ENCODE measurements at regions not wholly inside any gene's neighbourhood (a gene's known extent, or its start where the extent isn't known, plus 50 kb on each side); places are given as distances from the start of the nearest gene placed in this dataset.
"Not testable (repeated sequence)": the region's sequence is repeated elsewhere in the genome, so short reads cannot be mapped to it uniquely, and the experiment has no call there.

DNA sequence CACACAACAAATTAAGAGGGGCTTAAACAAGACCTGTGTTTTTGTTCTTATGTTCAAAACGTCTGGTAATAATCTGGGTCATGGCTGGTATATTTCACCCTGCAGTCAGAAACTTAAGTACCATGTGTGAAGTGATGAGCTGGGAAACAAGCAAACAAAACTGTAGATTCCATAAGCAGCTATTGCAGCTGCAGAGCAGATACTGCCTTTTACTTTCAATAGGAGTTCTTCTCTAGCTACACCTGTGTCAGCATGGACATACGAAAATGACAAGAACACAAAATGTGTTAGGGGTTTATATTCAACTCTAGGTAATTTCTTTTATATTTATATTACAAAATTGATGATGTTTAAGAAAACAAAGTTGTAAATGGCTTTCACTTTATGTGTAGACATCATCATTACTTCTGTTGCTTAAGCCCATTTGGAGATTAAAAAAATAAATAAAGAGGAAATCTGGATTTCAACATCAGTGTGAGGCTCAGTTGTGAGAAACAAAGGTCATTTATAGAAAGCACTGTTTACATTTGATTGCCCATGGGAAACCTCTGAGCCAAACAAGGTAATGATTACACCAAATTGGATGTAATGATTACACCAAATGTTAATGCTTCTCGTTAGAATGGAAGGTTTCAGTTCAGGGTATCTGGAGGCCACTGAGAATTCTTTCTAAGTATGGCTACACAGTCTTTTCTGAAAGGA is 451.0 kb upstream of the SLC10A2 start:
- in situ Hi-C loops (cut with HindIII; ENCODE audit: low sequenced_read_pairs) = no loop called here

DNA sequence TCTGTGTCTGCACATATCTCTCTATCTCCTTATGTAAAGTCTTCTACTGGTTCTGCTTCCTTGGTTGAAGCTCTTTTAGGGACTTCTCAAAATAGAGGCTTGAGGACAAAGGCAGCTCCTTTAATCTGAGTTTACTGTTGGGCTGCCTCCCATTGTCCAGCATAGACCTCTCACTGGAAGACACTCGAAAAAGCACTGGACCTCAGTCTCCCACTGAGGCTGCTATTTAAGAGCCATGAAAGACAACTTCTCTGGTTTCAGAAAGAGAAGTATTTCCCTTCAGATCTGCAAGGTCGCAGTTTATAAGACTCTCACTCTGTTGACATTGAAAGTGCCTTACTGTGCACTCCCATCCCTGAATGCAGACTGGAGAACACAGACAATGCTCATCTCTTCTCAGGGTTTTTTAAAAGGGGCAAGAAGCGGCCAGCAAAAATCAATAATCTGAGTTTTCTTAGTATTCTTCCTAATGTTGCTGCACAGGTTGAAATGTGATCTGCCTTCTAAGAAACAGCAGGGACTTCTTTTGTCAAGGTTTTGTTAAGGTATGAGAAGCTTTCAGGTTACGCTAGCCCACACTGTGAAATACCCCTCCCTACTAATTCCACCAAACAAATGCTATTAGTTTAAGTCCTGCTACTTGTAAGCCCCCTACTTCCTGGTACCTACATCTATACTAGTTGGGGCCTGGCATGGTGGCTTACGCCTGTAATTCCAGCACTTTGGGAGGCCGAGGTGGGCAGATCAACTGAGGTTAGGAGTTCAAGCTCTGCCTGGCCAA is 450.0 kb upstream of the SLC10A2 start:
- in situ Hi-C loops (cut with HindIII; ENCODE audit: low sequenced_read_pairs) = no loop called here

DNA sequence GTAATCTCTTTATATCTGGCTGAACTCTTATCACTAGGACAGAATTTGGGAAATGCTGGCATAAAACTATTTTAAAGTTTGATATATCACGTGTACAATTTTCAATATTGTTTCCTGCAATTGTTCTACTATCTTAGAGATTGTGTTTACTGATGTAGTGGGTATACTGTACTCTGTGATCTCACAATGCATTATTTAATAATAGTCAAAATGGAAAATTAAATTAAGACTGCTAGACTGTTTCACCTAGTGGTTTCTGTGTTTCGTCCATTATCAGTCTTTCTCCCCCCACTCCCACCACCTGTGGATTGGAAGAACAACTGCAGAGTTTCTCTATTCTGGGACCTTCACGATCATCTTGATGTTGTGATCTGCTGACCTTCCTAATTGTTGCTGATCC is 449.2 kb upstream of the SLC10A2 start:
- in situ Hi-C loops (cut with HindIII; ENCODE audit: low sequenced_read_pairs) = no loop called here

DNA sequence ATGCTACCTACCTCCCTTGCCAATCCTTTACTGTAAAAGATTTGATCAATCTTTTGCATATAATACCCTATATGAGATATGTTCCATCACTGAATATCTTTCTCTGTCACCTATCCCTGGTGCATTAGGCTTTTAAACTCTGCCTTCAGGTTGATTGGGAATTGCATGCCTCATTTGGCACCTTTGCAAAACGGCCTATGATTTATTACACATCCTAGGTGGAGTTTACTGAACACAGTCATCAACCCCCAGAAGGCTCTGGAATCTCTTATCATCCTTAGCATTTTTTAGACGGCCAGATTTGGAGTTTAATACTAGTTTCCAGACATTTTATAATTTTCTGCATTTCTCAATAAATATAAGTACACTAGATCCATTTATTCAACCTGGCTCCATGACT is 448.4 kb upstream of the SLC10A2 start:
- in situ Hi-C loops (cut with HindIII; ENCODE audit: low sequenced_read_pairs) = no loop called here

DNA sequence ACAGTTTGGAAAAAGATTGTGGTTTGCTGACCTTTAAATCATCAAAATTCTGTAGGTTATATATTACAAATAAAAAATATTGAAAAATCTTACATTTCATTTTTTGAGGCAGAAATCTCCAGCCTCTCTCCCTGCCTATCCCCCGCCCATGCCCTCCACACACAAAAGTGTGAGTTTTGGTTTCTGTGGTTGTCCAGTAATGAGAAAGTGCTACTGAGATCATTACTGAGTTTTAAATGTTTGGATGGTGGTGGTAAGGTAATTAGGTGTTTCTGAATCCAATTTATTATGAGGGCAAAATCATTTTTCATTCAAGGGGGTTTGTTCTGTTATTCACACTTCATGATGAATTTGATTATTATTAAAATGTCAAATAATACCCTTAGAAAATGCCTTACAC is 448.0 kb upstream of the SLC10A2 start:
- in situ Hi-C loops (cut with HindIII; ENCODE audit: low sequenced_read_pairs) = no loop called here

DNA sequence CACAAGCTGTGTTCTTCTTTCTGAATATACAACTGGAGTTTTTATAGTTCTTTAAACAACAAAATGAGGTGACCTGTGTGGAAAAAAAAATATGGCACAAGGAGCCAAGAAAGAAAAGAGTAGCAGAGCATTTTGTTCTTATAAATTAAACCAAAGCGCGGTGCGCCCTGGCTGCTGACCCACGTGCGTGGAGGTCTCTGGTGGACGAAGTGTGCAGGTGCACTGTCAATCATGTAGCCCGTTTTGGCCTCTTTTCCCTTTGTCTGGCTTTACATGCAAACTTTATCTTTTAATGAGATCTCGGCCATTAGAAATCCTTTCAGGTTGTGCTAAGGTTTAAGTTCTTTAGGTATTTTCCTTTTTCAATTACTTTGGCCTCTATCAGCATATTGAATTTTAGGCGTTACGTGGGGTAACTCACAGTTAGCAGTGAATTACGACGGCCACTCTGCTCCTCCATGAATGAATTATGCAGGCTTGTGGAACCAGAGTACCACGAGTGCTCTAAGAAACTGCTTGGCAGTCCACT is 443.9 kb upstream of the SLC10A2 start:
- in situ Hi-C loops (cut with HindIII; ENCODE audit: low sequenced_read_pairs) = no loop called here

DNA sequence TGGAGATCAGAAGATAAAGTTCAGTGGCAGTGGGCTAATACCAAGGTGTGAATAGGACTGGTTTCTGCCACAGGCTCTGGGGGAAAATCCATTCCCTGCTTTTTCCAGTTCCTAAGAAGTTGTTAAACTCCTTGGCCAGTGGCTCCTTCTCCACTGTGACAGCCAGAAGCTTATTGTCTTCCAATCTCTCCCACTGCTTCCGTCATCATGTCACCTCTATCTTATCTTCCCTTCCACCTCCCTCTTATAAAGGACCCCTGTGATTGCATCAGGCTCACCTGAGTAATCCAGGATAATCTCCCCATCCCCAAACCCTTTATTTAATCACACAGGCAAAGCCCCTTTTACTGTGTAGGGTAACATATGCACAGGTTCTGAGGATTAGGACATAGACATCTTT is 431.2 kb upstream of the SLC10A2 start:
- in situ Hi-C loops (cut with HindIII; ENCODE audit: low sequenced_read_pairs) = no loop called here

DNA sequence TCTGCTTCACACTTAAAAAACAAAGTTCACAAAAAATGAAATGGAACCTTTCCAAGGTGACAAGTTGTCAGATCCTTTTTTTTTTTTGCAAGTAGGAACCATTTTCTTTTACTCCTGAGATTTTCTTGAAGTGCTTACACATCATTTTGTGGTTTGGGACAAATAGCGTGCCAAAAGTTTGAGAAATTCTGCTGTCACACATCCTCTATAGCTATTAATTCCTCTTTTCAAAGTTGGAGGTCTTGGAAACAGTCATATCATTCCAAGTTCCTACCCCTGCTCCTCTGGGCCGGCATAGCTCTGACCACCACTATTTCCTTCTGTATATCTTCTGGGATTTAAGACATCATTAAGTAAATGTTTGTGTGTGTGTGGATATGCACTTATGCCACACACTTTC is 421.6 kb upstream of the SLC10A2 start:
- in situ Hi-C loops (cut with HindIII; ENCODE audit: low sequenced_read_pairs) = no loop called here

DNA sequence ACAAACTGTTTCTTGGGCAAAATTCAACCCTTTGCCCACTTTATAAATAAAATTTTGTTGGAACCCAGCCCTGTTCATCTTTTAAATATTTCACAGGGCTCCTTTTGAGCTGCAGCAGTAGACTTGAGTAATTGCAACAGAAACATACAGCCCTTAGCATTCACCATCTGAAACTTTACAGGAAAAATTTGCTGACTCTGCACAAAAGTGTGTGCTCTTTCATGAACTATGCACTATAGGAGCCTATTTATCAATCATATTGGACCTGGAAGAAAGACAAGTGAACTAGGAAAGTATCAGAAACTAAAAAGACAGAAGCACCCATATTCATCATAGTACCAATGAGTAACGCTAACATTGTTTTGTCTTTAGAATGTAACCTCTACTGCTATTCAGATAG is 406.9 kb upstream of the SLC10A2 start:
- in situ Hi-C loops (cut with HindIII; ENCODE audit: low sequenced_read_pairs) = loop anchor here (10.0 kb wide), 1 partner anchor 62 kb away; no protein-coding TSS in a partner anchor

DNA sequence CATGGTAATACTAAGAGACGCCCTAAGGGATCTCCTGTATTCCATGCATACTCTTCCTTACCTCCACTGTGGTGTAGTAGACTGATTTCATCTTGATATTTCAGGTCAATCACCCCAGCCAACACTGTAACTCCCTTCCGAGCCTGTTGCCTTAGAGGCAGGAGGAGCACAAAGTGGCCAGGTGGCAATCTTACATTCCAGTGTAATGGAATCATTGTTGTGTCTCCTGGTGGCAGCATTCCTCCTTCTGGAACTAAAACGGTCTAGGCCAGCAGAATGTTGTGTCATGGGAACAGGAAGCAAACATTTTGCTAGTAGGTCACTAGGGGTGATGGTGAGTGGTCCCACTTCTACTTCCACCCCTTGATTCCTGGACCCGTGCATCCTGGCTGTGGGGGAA is 405.7 kb upstream of the SLC10A2 start:
- in situ Hi-C loops (cut with HindIII; ENCODE audit: low sequenced_read_pairs) = loop anchor here (10.0 kb wide), 1 partner anchor 63 kb away; no protein-coding TSS in a partner anchor

DNA sequence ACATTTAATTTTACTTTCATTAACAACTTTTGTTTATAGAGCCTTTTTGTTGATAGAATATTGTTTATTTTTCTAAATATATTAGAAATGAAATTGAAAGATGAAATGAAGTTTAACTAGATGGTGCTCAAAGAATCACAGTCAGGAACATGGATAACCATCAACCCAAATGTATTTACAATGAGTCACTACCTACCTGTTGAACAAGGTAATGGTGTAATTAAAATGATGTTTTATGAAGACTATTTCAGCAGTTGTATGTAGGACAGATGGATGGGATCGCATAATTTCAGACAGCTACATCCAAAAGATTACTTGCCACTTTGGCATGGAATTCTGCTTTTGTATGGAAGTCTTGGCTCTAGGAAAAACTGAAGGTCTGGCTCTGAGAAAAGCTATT is 403.6 kb upstream of the SLC10A2 start:
- in situ Hi-C loops (cut with HindIII; ENCODE audit: low sequenced_read_pairs) = loop anchor here (10.0 kb wide), 1 partner anchor 65 kb away; no protein-coding TSS in a partner anchor

DNA sequence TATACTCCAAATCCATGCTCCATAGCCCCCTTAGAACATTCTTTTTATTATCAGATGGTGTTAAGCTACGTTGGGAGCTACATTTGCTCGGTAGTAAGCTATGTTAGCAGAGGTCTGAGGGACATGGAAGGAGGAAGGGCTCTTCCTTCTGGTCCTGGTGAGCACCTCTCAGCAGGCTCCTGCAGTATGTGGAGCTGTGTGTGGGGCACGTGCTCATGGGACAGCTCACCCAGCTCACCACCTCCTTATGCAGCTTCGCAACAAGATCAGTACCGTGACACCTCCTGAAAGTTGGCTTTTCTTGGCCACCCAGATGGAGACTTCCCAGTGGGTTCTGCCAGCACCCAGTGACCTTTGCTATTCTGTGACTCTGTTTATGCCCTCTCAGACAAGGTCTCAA is 400.5 kb upstream of the SLC10A2 start:
- in situ Hi-C loops (cut with HindIII; ENCODE audit: low sequenced_read_pairs) = no loop called here

DNA sequence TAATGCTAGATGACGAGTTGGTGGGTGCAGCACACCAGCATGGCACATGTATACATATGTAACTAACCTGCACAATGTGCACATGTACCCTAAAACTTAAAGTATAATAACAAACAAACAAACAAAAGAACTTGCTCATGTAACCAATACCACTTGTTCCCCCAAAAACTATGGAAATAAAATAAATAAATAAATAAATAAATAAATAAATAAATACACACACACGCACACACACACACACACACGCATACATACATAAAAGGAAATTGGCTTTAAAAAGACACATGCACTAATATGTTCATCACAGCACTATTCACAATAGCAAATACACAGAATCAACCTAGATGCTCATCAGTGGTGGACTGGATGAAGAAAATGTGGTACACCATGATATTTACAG is 394.0 kb upstream of the SLC10A2 start:
- in situ Hi-C loops (cut with HindIII; ENCODE audit: low sequenced_read_pairs) = not testable (repeated sequence)

DNA sequence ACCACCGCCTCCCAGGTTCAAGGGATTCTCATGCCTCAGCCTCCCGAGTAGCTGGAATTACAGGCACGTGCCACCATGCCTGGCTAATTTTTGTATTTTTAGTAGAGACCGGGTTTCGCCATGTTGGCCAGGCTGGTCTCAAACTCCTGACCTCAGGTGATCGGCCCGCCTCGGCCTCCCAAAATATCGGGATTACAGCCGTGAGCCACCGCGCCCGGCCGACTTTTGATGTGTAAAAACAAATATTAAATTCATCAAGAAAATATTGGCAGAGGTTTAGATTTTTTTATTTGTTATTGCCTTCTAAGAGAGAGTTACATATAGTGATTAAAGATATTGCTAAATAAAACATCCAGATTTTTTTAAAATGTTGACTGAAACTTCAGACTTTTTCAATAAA is 390.8 kb upstream of the SLC10A2 start:
- in situ Hi-C loops (cut with HindIII; ENCODE audit: low sequenced_read_pairs) = not testable (repeated sequence)

DNA sequence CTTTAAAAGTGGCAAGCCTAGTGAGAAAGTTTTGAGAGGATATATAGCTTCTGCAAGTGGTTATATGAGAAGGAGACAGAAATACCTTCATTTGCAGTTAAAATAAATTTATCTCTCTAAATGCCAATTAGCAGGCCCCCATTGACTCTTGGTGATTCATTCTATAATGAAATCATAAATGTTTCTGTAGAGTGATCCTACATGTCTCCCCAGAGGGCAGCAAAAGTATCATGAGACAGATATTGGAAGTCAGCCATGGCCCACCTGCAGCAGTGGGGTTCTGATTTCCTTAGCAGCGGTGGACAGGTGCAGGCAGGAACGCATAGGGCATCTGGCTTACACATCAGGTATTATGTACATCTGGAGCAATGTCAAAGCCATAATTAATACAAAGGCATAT is 385.4 kb upstream of the SLC10A2 start:
- in situ Hi-C loops (cut with HindIII; ENCODE audit: low sequenced_read_pairs) = no loop called here

DNA sequence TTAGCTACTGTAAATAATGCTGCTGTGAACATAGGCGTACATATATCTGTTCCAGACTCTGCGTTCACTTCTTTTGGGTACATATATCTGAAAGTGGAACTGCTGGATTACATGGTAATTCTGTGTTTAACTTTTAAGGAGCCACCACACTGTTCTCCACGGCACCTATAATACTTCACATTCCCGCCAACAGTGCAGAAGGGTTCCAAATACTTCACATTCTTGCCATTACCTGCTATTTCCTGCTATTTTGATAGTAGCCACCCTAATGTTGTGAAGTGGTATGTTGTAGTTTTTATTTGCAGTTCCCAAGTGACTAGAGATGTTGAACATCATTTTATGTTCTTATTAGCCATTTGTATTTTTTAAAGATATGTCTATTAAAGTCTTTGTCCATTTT is 377.4 kb upstream of the SLC10A2 start:
- in situ Hi-C loops (cut with HindIII; ENCODE audit: low sequenced_read_pairs) = no loop called here

DNA sequence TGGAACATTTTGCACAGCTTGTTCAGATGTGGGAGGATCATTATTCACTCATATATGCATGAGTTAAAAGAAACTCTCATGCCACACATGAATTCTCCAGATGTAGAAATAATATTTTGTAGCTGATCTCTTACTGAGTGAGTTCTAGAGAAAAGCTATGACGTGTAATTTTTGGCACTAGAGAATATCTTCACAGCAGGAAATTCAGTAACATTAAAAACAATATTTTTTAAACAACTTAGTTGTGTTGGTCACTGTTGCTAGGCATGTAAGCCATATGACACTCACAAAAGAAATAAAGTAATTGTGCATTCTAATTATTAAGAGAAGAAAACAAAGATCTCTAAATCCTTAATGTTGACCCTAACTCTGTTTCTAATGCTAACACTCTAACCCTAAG is 371.4 kb upstream of the SLC10A2 start:
- in situ Hi-C loops (cut with HindIII; ENCODE audit: low sequenced_read_pairs) = no loop called here

DNA sequence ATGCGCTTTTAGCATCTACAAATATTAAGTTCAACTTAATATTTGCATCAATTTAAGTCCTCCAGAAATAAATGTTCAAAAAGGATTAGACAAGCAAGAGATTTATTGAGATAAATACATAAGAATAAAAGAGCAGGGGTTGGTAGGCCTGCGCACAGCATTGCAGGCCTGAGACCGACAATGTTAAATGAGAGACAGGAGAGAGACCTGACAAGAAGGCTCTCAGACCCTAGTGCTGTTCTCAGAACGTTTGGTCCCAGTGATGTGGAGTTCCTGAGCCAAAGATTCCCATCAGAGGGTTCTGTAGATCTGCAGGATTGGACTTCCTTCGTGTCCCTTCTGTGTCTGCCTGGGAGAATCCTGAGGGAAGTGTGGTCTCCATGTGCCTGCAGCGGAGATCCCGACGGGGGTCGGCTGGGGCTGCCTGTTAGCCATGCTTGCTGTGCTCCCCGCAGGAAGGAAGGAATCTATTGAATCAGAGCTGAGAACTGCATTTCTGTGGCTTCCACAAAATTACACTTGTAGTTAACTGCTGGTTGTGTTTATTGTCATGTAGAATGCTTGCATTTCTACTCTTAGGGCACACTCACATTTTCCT is 369.9 kb upstream of the SLC10A2 start:
- in situ Hi-C loops (cut with HindIII; ENCODE audit: low sequenced_read_pairs) = no loop called here

DNA sequence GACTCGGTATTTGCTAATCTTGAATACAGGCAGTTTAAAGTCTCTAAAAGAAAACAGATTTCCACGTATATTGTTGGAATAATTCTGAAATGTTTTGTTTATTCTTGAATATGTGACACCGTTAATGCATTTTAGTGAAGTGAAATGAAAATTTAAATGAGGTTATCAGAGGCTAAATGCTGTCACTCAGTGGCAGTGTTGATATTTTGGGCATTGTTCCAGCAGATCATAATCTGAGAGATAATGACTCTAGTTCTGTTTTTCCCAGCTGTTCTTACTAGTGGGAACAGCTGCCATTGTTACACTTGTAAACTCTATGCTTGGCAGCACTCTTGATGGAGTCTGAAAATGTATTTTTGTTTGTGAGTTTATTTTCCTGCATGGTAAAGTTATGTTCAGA is 365.6 kb upstream of the SLC10A2 start:
- in situ Hi-C loops (cut with HindIII; ENCODE audit: low sequenced_read_pairs) = no loop called here

DNA sequence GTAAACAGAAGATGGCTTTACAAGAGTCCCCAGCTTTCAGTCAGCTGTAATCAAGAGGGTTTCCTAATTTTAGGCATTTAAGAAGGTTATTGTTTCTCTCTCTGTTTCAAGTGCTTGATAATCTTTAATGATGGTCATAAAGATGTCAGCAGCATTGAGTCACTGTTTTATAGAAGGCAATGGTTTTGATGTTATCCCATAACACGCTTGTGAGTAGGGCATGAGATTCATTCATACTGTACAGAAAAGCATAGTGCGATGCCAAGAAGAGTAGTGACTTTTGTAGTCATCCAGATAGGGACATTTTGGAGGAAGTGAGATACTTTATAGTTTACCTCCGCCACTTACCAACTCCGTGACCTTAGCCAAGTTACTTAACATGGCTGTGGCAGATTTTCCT is 364.2 kb upstream of the SLC10A2 start:
- in situ Hi-C loops (cut with HindIII; ENCODE audit: low sequenced_read_pairs) = no loop called here

DNA sequence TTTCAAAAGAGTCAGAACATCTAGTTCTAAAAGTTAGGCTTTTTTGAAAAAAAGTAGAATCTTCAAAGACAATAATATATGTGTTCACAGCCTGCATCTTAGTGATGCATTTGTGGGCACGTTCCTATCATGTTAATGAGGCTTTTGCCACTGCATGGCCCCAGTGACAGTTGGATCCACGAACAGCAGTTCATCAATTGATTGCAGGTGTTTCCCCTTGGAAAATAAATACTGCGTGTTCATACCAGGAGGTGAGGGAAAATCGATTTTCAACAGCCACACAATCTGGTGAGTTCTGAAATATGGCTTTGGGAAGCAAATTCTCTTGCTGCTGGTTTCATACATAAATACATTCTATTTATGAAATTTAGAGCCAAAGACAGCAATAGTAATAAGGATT is 343.8 kb upstream of the SLC10A2 start:
- in situ Hi-C loops (cut with HindIII; ENCODE audit: low sequenced_read_pairs) = no loop called here

DNA sequence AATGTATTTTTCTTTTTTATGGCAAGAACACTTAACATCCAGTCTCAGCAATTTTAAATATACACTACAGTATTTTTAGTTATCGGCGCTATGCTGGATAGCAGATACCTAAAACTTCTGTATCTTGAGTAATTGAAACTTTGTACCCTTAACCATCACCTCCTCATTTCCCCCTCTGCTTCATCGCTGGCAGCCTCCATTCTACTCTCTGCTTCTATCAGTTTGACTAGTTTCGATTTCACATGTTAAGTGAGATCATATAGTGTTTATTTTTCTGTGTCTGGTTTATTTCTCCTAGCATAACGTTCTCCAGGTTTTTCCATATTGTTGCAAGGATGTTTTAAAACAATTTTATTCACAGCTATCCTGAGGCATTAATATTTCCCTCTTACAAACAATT is 340.8 kb upstream of the SLC10A2 start:
- in situ Hi-C loops (cut with HindIII; ENCODE audit: low sequenced_read_pairs) = no loop called here

All from DLD1 (cell line).